H1 (cell line): ENCODE measurements at regions not wholly inside any gene's neighbourhood (a gene's known extent, or its start where the extent isn't known, plus 50 kb on each side); places are given as distances from the start of the nearest gene placed in this dataset.

Experiments
- CTCF ChIA-PET: fragments of 300-600 bp; sonication (Branson Sonifier 250); formaldehyde crosslinking; loops from one replicate; lab custom pipeline; 2021; ENCODE audit not compliant: partially characterized antibody; lab: Charles Lee
- POLR2A ChIA-PET: fragments of 300-600 bp; sonication (Branson Sonifier 250); formaldehyde crosslinking; loops from one replicate; lab custom pipeline; 2021; ENCODE audit warnings: inconsistent platforms; ENCODE audit not compliant: partially characterized antibody; lab: Charles Lee
- DNase-seq, 2 experiments: peaks; one replicate each; pipeline versions ENCODE4 v3.0.0 to v3.0.0-alpha.2; 2010 to 2022; ENCODE audit warnings: low spot score in 2 of 2, low read depth in 1 of 2, mixed read lengths in 1 of 2
- FAIRE-seq: peaks from 2 replicates; lab custom pipeline; 2011; peaks lifted over from hg19 to GRCh38; lab: Jason Lieb, UNC
- H2AFZ ChIP-seq: 2 replicates; pipeline ENCODE4 v1.8.1; 2012; ENCODE audit warnings: low read length, inconsistent platforms
- H2AK5ac ChIP-seq: 2 replicates; pipeline ENCODE4 v1.6.1; 2013; ENCODE audit warnings: low read depth, low read length
- H2BK120ac ChIP-seq: replicated peaks from 2 replicates; pipeline ENCODE3; 2013; ENCODE audit warnings: low read depth, low read length, inconsistent platforms
- H2BK12ac ChIP-seq: 2 replicates; pipeline ENCODE4 v1.6.1; 2013; ENCODE audit warnings: low read depth, low read length
- H2BK15ac ChIP-seq: 2 replicates; pipeline ENCODE4 v1.6.1; 2013; ENCODE audit warnings: low read length
- H2BK20ac ChIP-seq: 2 replicates; pipeline ENCODE4 v1.6.1; 2013; ENCODE audit warnings: low read length
- H2BK5ac ChIP-seq: 2 replicates; pipeline ENCODE4 v1.6.1; 2013; ENCODE audit warnings: low read depth, low read length
- H3K14ac ChIP-seq: 2 replicates; pipeline ENCODE4 v1.6.1; 2013; ENCODE audit warnings: inconsistent platforms; ENCODE audit not compliant: insufficient read length
- H3K18ac ChIP-seq: 2 replicates; pipeline ENCODE4 v1.6.1; 2013; ENCODE audit warnings: low read length; ENCODE audit errors: extremely low read depth
- H3K23ac ChIP-seq: 2 replicates; pipeline ENCODE4 v1.6.1; 2013; ENCODE audit warnings: inconsistent platforms; ENCODE audit not compliant: insufficient read length
- H3K23me2 ChIP-seq: 2 replicates; pipeline ENCODE4 v1.6.1; 2013; ENCODE audit warnings: low read depth, low read length
- H3K27ac ChIP-seq: 2 replicates; pipeline ENCODE4 v1.6.1; 2011; ENCODE audit warnings: low read depth, low read length, inconsistent platforms
- H3K27me3 ChIP-seq, 4 experiments: replicated peaks in 1 of 4; 1 replicate in 1 of 4; 2 replicates in 3 of 4; pipeline versions ENCODE4 v1.6.1 to v1.8.1; 2011 to 2013; ENCODE audit warnings: low read length in 3 of 4, mild to moderate bottlenecking in 3 of 4, inconsistent platforms in 2 of 4, mixed read lengths in 2 of 4, moderate library complexity in 1 of 4; ENCODE audit not compliant: control insufficient read depth in 3 of 4, insufficient read depth in 3 of 4; ENCODE audit errors: extremely low read depth in 1 of 4
- H3K36me3 ChIP-seq, 4 experiments: 2 replicates each; pipeline versions ENCODE4 v1.6.1 to v1.8.1; 2011 to 2013; ENCODE audit warnings: mild to moderate bottlenecking in 4 of 4, low read length in 3 of 4, moderate library complexity in 2 of 4, control low read depth in 1 of 4, inconsistent platforms in 1 of 4; ENCODE audit not compliant: insufficient read depth in 4 of 4, control insufficient read depth in 2 of 4
- H3K4ac ChIP-seq: replicated peaks from 2 replicates; pipeline ENCODE3; 2013; ENCODE audit warnings: low read length, low read depth, mixed read lengths, inconsistent platforms; ENCODE audit not compliant: insufficient read length
- H3K4me1 ChIP-seq, 4 experiments: replicated peaks in 1 of 4; 1 replicate in 1 of 4; 2 replicates in 3 of 4; pipeline versions ENCODE4 v1.6.1 to v1.8.1; 2011 to 2013; ENCODE audit warnings: low read length in 3 of 4, inconsistent platforms in 2 of 4, mixed read lengths in 1 of 4; ENCODE audit not compliant: insufficient read depth in 4 of 4, control insufficient read depth in 3 of 4
- H3K4me2 ChIP-seq, 2 experiments: 2 replicates each; pipeline versions ENCODE4 v1.6.1 to v1.8.1; 2011 to 2013; ENCODE audit warnings: low read depth in 2 of 2, low read length in 2 of 2, control low read depth in 1 of 2, inconsistent platforms in 1 of 2, mild to moderate bottlenecking in 1 of 2; ENCODE audit not compliant: insufficient read depth in 1 of 2
- H3K4me3 ChIP-seq, 4 experiments: fragments of 200-600, 300-600 bp in 1 of 4; sonication (generic), shearing (Covaris generic), sonication (Bioruptor Twin) in 1 of 4; 2 replicates each; pipeline versions ENCODE4 v1.5.1 to v1.8.1; 2011 to 2016; ENCODE audit warnings: low read length in 4 of 4, low read depth in 3 of 4, control low read depth in 2 of 4, inconsistent platforms in 2 of 4, mild to moderate bottlenecking in 2 of 4, mixed read lengths in 1 of 4, moderate library complexity in 1 of 4; ENCODE audit not compliant: insufficient read depth in 2 of 4; ENCODE audit errors: extremely low read depth in 1 of 4
- H3K56ac ChIP-seq: replicated peaks from 2 replicates; pipeline ENCODE3; 2013; ENCODE audit warnings: low read depth, mild to moderate bottlenecking, mixed read lengths, low read length, inconsistent platforms; ENCODE audit not compliant: insufficient read length
- H3K79me1 ChIP-seq: 2 replicates; pipeline ENCODE4 v1.6.1; 2013; ENCODE audit warnings: low read depth, low read length, control low read depth
- H3K79me2 ChIP-seq, 2 experiments: 2 replicates each; pipeline versions ENCODE4 v1.6.1 to v1.8.1; 2012 to 2013; ENCODE audit warnings: low read length in 2 of 2, mild to moderate bottlenecking in 2 of 2, inconsistent platforms in 1 of 2; ENCODE audit not compliant: insufficient read depth in 2 of 2, control insufficient read depth in 1 of 2
- H3K9ac ChIP-seq, 4 experiments: replicated peaks in 1 of 4; 1 replicate in 1 of 4; 2 replicates in 3 of 4; pipeline versions ENCODE4 v1.6.1 to v1.8.1; 2011 to 2013; ENCODE audit warnings: low read depth in 3 of 4, low read length in 3 of 4, control low read depth in 2 of 4, mild to moderate bottlenecking in 2 of 4, moderate library complexity in 2 of 4, inconsistent platforms in 1 of 4; ENCODE audit errors: extremely low read depth in 1 of 4
- H3K9me3 ChIP-seq, 2 experiments: 2 replicates each; pipeline versions ENCODE4 v1.6.1 to v1.8.1; 2012 to 2013; ENCODE audit warnings: mild to moderate bottlenecking in 2 of 2, moderate library complexity in 2 of 2, control low read depth in 1 of 2, inconsistent platforms in 1 of 2, low read depth in 1 of 2, low read length in 1 of 2, mixed read lengths in 1 of 2; ENCODE audit not compliant: insufficient read depth in 2 of 2
- H4K20me1 ChIP-seq, 2 experiments: replicated peaks in 1 of 2; 2 replicates each; pipeline versions ENCODE3 to v1.8.1; 2011 to 2013; ENCODE audit warnings: inconsistent platforms in 2 of 2, low read length in 2 of 2, mild to moderate bottlenecking in 1 of 2; ENCODE audit not compliant: insufficient read depth in 2 of 2, control insufficient read depth in 1 of 2
- H4K5ac ChIP-seq: 2 replicates; pipeline ENCODE4 v1.6.1; 2013; ENCODE audit warnings: low read length, low read depth, mixed read lengths, inconsistent platforms; ENCODE audit not compliant: insufficient read length
- H4K8ac ChIP-seq: 2 replicates; pipeline ENCODE4 v1.8.0; 2013; ENCODE audit warnings: mild to moderate bottlenecking, moderate library complexity, low read length, inconsistent platforms; ENCODE audit not compliant: insufficient read depth; ENCODE audit errors: extremely low read depth
- H4K91ac ChIP-seq: replicated peaks from 2 replicates; pipeline ENCODE3; 2013; ENCODE audit warnings: low read length, mixed read lengths, inconsistent platforms; ENCODE audit not compliant: insufficient read length
- RAD21 ChIP-seq, 2 experiments: IDR thresholded peaks in 1 of 2; conservative IDR thresholded peaks in 1 of 2; 2 replicates each; pipeline ENCODE4 v1.6.1; 2011; ENCODE audit warnings: low read depth in 2 of 2, low read length in 2 of 2, improper control_type of control experiment in 1 of 2, inconsistent platforms in 1 of 2, mild to moderate bottlenecking in 1 of 2, moderate library complexity in 1 of 2
- SAP30 ChIP-seq: fragments of 300-600 bp; sonication (generic); IDR thresholded peaks from 2 replicates; pipeline ENCODE4 v1.7.1; 2012; ENCODE audit warnings: low read length, moderate library complexity, mild to moderate bottlenecking, inconsistent platforms; ENCODE audit not compliant: insufficient read depth, insufficient replicate concordance
- SIN3A ChIP-seq, 2 experiments: IDR thresholded peaks in 1 of 2; conservative IDR thresholded peaks in 1 of 2; 2 replicates each; pipeline ENCODE4 v1.6.1; 2011 to 2012; ENCODE audit warnings: low read length in 2 of 2, improper control_type of control experiment in 1 of 2, low read depth in 1 of 2, mild to moderate bottlenecking in 1 of 2
- SIRT6 ChIP-seq: IDR thresholded peaks from one replicate; pipeline ENCODE4 v1.7.1; 2012; ENCODE audit warnings: low read length, inconsistent platforms
- WGBS, 2 experiments: shearing (Covaris generic) in 1 of 2; methylation state at CpG; one replicate each; pipeline versions ENCODE4 v1.1.6 to v1.1.7; 2013 to 2015; ENCODE audit warnings: low lambda C conversion rate in 2 of 2, mixed read lengths in 2 of 2, inconsistent platforms in 1 of 2, low coverage in 1 of 2, missing lambda C conversion rate in 1 of 2; ENCODE audit not compliant: insufficient replicate concordance in 2 of 2, insufficient coverage in 1 of 2, insufficient read length in 1 of 2; ENCODE audit errors: extremely low coverage in 1 of 2, missing lambda C conversion rate in 1 of 2; 5-methylcytosine and 5-hydroxymethylcytosine counted together
- TF ChIP-seq, protein P1 (sequence below), 3 experiments: IDR thresholded peaks; 1 replicate in 2 of 3; 2 replicates in 1 of 3; pipeline versions ENCODE4 v1.5.1 to v1.6.1; 2011; ENCODE audit warnings: low read length in 3 of 3, mild to moderate bottlenecking in 3 of 3, inconsistent platforms in 2 of 3, low read depth in 1 of 3, moderate library complexity in 1 of 3; ENCODE audit not compliant: insufficient read depth in 1 of 3; ENCODE audit errors: control extremely low read depth in 1 of 3

DNA sequence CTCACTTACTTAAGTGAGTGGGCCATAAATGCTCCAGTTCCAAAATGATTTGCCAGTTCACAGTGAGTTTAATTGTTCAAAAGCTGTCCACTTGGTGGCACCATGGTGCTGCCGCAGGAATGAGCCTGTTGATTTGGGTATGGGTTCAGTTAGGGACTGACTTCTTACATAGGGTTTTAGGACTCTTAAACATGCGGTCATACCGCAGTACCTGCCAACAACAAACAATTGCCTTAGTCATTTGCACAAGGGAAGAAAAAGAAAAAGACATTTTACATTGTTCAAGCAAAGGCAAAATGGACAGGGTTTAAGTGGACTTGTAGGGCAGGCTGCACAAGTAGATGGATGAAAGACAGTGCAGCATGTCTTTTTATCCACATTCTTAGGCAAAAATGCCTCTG lies 80.0 kb upstream of the DBX2 start:
- no peak overlapping the region for H2AK5ac ChIP-seq
- no peaks in the 10 kb centered on the region for H3K27me3 ChIP-seq
- H3K27ac ChIP-seq, result no peak overlapping the region
- H3K36me3 ChIP-seq, result no peaks in the 10 kb centered on the region
- H3K79me1 ChIP-seq, result no peaks in the 10 kb centered on the region
- no peak overlapping the region for H3K56ac ChIP-seq
- 0 out of 7 replicates have a peak, but pooled peaks cover 0 to 2% (median 0%) of the 10 kb centered on the region in 4 experiments for H3K4me1 ChIP-seq
- no peak overlapping the region for H3K14ac ChIP-seq
- no peaks in the 10 kb centered on the region for H3K9me3 ChIP-seq
- no peaks in the 10 kb centered on the region for H3K23me2 ChIP-seq
- H2BK12ac ChIP-seq, result no peak overlapping the region
- no peak overlapping the region for H2BK120ac ChIP-seq
- DNase-seq (peak; percentile 47 to 74), FAIRE-seq (peak; percentile 98)
- no peak overlapping the region for H3K23ac ChIP-seq
- H4K8ac ChIP-seq, result no peak overlapping the region
- H2AFZ ChIP-seq, result no peak overlapping the region
- H4K91ac ChIP-seq, result no peak overlapping the region
- no peak overlapping the region for H3K4me3 ChIP-seq
- H3K79me2 ChIP-seq, result no peaks in the 10 kb centered on the region
- H2BK5ac ChIP-seq, result no peak overlapping the region
- no peak overlapping the region for H4K5ac ChIP-seq
- POLR2A ChIA-PET, result no interaction called here
- H4K20me1 ChIP-seq, result no peaks in the 10 kb centered on the region
- no peak overlapping the region for H3K4ac ChIP-seq
- H3K9ac ChIP-seq, result no peak overlapping the region
- WGBS, 2 experiments, result 32% methylated on average over 3 of the region's 3 CpGs; no CpG with 5 or more reads in 1 of the 2 experiments
- CTCF ChIA-PET, result interaction anchor here (0.6 to 1.2 kb wide), 6 partner anchors 40 to 973 kb away, joined by 3 read pairs; no protein-coding TSS in a partner anchor
- TF ChIP-seq, protein P1, sequence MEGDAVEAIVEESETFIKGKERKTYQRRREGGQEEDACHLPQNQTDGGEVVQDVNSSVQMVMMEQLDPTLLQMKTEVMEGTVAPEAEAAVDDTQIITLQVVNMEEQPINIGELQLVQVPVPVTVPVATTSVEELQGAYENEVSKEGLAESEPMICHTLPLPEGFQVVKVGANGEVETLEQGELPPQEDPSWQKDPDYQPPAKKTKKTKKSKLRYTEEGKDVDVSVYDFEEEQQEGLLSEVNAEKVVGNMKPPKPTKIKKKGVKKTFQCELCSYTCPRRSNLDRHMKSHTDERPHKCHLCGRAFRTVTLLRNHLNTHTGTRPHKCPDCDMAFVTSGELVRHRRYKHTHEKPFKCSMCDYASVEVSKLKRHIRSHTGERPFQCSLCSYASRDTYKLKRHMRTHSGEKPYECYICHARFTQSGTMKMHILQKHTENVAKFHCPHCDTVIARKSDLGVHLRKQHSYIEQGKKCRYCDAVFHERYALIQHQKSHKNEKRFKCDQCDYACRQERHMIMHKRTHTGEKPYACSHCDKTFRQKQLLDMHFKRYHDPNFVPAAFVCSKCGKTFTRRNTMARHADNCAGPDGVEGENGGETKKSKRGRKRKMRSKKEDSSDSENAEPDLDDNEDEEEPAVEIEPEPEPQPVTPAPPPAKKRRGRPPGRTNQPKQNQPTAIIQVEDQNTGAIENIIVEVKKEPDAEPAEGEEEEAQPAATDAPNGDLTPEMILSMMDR (IDR thresholded peaks at IDR 0.05; ENCODE audit: control extremely low read depth in 1 of 3, insufficient read depth in 1 of 3, low read depth in 1 of 3, low read length in 3 of 3), result peak; percentile 50 to 80 (median 79)
- TF ChIP-seq SAP30 (no peak), RAD21 (IDR thresholded peaks at IDR 0.05 in 1 of 2, conservative IDR thresholded peaks at IDR 0.05 in 1 of 2; ENCODE audit: low read depth in 2 of 2, low read length in 2 of 2) (peak; percentile 94 to 95), SIRT6 (no peak), SIN3A (conservative IDR thresholded peaks at IDR 0.05 in 1 of 2, IDR thresholded peaks at IDR 0.05 in 1 of 2; ENCODE audit: low read depth in 1 of 2, low read length in 2 of 2) (no peak)
- TF ChIP-seq, all 59 proteins: peak for 2
- Histone ChIP-seq H3K4me2 (no peak overlapping the region), H2BK15ac (no peak overlapping the region), H3K18ac (no peak overlapping the region), H2BK20ac (no peak overlapping the region)
